ENCODE measurements at regions not wholly inside any gene's neighbourhood (a gene's known extent, or its start where the extent isn't known, plus 50 kb on each side); places are given as distances from the start of the nearest gene placed in this dataset.
"Not testable (repeated sequence)": the region's sequence is repeated elsewhere in the genome, so short reads cannot be mapped to it uniquely, and the experiment has no call there.

DNA sequence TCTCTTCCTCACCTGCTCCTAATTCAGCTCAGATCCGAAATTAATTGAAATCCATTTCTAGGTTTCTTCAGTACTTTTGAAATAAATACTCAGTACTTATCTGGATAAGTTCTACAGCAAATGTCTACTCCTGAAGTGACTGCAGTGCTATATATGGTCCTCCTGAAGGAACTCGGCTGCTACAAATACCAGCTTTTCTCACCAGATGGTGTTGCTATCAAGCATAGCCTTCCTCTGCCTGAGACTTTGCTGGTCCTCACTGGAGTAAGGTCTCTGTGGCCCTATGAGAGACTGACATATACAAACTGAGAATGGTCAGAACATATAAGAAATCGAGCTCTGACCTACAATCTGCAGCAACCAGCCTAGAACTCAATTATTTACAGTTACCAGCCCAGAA lies 161.6 kb downstream of the NDFIP2 start:
- DNase-seq: no peak

DNA sequence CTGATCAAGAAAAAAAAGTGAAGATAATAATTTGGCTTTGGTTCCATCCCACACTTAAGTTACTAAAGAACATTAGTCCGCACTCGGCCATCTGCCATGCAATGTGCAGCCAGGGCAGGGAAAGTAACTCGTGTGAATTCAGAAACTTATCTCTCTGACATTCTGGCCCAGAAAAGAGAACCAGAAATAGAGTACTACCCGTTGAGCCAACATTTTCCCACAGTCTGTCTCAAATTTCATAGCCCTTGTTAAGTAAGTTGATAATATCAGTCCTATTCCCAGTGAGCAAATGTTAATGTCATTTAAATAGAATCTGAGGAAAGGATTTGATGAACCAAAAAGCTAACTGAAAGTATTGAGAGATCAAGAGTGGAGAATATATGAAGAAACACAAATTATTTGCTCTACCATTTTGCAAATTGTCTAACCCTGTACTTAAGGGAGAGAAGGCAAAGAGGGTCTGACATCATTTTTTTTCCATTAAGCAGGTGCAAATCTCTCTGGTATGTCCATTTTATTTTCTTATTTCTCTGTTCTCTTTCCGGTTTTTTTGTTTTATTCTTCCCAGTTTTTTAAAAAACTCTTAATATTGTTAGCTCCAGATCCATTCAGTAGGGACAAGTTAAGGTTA lies 156.3 kb downstream of the NDFIP2 start:
- DNase-seq: no peak

DNA sequence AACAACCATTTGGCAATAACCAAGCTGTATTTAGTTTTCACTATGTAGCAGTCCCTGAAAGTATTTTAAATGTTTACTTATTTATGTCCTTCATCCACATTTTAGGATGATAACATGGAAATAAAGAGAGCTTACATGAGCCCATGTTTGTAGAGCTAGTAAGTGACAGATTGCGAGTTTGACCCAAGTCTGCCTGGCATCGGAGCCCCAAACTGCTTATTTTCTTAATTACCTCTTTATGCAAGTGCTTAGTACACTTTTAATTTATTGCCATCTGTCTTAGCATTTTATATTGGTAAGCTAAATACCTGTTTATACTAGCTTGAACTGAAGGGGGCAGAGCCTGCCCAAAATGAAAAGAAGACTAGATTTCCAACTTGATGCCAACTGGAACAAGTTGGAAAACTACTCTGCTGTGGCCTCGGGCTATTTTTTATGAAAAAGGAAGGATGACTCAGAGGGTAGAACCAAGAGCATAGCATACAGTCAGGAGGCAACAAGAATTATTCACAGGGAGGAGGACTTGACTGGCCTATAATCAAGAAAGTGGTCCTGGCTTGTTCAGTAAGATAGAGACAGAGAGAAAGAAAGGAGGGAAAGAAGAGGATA lies 150.2 kb downstream of the NDFIP2 start:
- no peak for DNase-seq

DNA sequence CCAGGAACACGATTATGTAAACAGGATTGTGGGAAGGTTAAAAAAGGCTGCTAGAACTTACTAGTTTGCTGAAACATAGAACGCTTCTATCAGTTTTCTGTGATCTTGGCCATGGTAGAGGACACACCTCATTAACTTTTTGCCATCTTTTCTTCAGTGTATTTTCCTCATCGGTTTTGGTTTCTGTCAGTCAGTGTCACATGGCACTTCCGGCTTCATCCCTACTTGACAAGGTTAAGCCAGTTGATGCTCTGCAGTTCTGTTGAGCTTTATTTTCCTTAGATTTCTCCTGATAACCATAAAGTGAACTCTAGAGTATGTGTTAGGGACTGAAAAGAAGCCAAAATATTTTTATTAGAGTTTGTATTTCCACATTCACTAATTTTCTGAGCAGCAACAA lies 147.5 kb downstream of the NDFIP2 start:
- no peak for DNase-seq

DNA sequence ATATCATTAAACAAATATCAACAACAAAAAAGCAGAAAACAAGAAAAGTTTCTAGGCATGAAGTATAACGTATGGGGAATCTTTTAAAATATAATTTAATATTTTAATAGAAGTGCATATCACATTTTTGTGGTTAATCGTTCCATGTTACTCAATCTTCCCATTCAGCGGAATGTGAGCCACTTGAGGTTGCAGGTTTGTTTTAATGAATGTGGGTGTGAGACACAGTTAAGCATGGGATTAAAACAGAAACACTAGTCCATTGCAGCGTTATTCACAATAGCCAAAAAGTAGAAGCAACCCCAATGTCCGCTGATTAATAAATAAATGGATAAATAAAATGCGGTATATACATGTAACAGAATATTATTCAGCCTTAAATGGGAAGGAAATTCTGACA lies 146.0 kb downstream of the NDFIP2 start:
- no peak for DNase-seq

DNA sequence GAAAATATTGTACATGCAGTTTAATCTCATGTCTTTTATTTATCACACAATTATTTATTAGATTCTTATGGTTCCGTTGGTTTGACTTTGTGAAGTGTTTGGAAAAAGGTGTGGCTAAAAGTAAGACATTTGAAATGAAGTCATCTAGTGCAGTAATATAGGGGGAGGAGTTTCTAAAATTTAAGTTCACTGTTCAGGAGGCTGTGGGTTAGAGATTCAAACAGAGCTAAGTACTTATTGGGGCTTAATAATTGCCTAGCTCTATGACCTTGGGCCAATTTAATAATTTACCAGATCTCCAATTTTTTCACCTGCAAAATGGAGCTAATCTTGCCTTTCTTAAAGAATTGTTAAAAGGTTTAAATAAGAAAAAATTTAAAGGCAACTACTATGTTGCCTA lies 144.6 kb downstream of the NDFIP2 start:
- DNase-seq: no peak

DNA sequence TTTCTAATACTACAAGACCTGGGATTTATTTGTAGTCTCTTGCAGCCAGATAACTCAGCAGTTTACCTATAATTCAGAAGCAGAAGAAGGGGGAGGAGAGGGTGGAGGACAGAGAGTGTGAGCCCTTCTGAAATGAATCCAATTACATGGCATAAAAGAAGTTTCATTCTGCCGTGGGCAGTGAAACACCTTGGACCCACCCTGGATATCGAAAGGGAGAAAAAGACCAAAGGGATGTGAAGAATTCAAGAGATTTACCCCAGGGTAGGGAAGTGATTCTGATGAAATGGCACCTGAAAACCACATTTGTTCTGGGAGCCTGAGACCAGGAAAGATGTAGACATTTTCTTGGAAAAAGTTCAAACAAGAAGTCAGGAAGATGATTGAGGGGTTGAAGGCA lies 140.9 kb downstream of the NDFIP2 start:
- DNase-seq: no peak

DNA sequence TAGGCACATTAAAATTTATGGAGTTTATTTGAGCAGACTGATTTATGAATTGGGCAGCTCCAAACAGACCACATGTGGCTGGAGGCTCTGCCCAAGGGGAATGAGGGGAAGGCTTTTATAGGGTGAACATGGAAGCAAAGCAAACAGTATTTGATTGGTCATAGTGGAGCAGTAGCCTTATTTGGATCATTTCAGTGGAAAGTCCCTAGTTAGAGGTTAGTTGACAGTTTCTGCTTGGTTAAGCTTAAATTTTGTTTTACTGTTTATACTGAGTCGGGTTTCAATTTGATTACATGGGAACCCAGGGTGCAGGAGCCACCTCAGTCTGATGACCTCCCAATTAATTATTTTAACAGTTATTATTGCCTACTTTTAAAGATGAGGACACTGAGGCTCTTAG lies 140.5 kb downstream of the NDFIP2 start:
- DNase-seq: no peak

DNA sequence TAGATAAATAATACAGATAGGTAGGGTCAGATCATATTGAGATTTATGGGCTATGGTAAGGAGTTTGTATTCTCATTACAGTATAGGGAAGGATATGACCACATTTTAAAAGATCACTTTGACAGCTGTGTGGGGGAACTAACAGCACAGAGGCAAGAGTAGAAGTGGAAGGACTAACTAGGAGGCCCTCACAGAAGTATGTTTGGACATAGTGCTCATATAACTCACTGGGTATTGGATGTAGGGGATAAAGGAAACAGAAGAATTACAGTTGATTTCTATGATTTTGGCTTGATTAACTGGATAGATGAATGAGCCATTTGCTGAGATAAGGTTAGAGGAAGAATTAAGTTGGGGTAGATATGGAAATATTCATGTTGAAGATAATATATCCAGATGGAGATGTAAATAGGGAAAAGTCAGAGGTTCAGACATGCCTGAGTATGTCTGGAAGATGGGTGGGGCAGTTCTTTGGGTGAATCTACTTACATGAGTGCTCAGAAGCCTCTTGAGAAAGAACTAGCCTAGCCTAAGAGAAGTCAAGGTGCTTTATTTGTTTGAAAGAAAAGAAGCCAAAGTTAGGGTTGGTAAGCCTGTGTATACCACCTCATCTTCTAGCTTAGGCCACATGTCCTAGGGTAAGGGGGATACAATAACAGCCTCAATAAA lies 133.4 kb downstream of the NDFIP2 start:
- DNase-seq: no peak

DNA sequence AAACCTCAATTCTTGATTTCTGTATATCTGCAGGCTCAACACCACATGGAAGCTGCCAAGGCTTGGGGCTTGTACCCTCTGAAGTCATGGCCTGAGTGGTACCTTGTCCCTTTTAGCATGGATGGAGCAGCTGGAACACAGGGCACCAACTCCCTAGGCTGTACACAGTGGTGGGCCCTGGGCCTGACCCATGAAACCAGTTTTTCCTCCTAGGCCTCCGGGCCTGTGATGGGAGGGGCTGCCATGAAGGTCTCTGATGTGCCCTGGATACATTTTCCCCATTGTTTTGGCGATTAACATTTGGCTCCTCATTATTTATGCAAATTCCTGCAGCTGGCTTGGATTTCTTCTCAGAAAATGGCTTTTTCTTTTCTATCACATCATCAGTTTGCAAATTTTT lies 131.6 kb downstream of the NDFIP2 start:
- no peak for DNase-seq

DNA sequence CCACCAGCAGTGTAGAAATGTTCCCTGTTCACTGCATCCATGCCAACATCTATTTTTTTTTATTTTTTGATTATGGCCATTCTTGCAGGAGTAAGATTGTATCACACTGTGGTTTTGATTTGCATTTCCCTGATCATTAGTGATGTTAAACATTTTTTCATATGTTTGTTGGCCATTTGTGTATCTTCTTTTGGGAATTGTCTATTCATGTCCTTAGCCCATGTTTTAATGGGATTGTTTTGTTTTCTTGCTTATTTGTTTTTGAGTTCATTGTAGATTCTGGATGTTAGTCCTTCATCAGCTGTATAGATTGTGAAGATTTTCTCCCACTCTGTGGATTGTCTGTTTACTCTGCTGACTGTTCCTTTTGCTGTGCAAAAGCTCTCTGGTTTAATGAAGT lies 126.9 kb downstream of the NDFIP2 start:
- DNase-seq: not testable (repeated sequence)
